ENCODE measurements at regions not wholly inside any gene's neighbourhood (a gene's known extent, or its start where the extent isn't known, plus 50 kb on each side); places are given as distances from the start of the nearest gene placed in this dataset.

GRCh38 chr6:145517492-145517891 lies 217.8 kb downstream of the EPM2A start:
- Mint-ChIP-seq H3K36me3 (no peaks in the 10 kb centered on the region), H3K9me3 (peaks cover 2% of the 10 kb centered on the region), H3K27me3 (no peaks in the 10 kb centered on the region), H3K4me3 (no peak overlapping the region), H3K4me1 (ENCODE audit: low read depth) (no peaks in the 10 kb centered on the region), H3K27ac (no peak overlapping the region)
- CTCF ChIA-PET = no interaction called here
- POLR2A ChIA-PET = no interaction called here
- intact Hi-C loops (cut with micrococcal nuclease) = no loop called here
- no peak for DNase-seq

DNA sequence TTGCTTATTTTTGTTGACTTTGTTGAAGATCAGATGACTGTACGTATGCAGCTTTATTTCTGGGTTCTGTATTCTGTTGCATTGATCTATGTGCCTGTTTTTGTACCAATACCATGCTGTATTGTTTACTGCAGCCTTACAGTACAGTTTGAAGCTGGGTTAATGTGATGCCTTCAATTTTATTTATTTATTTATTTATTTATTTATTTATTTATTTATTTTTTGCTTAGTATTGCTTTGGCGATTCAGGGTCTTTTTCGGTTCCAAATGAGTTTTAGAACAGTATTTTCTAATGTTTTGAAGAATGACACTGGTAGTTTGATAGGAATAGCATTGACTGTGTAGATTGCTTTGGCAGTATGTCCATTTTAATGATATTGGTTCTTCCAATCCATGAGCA lies 210.3 kb downstream of the EPM2A start:
- H3K4me1 Mint-ChIP-seq (ENCODE audit: low read depth) = no peaks in the 10 kb centered on the region
- POLR2A ChIA-PET = no interaction called here
- H3K4me3 Mint-ChIP-seq = no peak overlapping the region
- H3K9me3 Mint-ChIP-seq = peaks cover 5% of the 10 kb centered on the region
- peaks cover 2% of the 10 kb centered on the region for H3K27me3 Mint-ChIP-seq
- intact Hi-C loops (cut with micrococcal nuclease) = no loop called here
- no peak for DNase-seq
- CTCF ChIA-PET = no interaction called here
- H3K36me3 Mint-ChIP-seq = no peaks in the 10 kb centered on the region
- H3K27ac Mint-ChIP-seq = no peak overlapping the region

DNA sequence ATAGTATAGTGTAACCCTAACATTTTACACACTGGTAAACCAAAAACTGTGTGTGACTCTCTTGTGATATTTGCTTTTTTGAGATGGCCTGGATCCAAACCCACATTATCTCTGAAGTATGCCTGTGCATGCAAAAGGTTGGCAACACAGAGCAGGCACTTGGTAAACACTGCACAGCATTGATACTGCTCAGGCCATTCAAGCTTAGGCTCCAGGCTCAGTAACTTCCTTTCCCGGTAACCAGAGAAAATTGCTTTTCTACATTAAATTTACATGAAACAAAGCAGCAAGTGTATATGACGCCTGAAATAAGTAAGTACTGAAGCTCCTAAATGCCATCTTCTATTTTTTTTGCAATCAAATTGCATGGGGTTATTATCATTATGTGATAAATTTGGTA lies 205.7 kb downstream of the EPM2A start:
- CTCF ChIA-PET = no interaction called here
- DNase-seq = no peak
- peaks cover 2% of the 10 kb centered on the region for H3K27me3 Mint-ChIP-seq
- intact Hi-C loops (cut with micrococcal nuclease) = no loop called here
- H3K4me3 Mint-ChIP-seq = no peak overlapping the region
- H3K36me3 Mint-ChIP-seq = no peaks in the 10 kb centered on the region
- H3K4me1 Mint-ChIP-seq (ENCODE audit: low read depth) = no peaks in the 10 kb centered on the region
- no peaks in the 10 kb centered on the region for H3K9me3 Mint-ChIP-seq
- no peak overlapping the region for H3K27ac Mint-ChIP-seq
- POLR2A ChIA-PET = no interaction called here

GRCh38 chr6:145530454-145530853 lies 204.9 kb downstream of the EPM2A start:
- Mint-ChIP-seq H3K4me3 (no peak overlapping the region), H3K27me3 (peaks cover 2% of the 10 kb centered on the region), H3K9me3 (no peaks in the 10 kb centered on the region), H3K27ac (no peak overlapping the region), H3K4me1 (ENCODE audit: low read depth) (no peaks in the 10 kb centered on the region), H3K36me3 (no peaks in the 10 kb centered on the region)
- DNase-seq = no peak
- intact Hi-C loops (cut with micrococcal nuclease) = no loop called here
- CTCF ChIA-PET = no interaction called here
- POLR2A ChIA-PET = no interaction called here

DNA sequence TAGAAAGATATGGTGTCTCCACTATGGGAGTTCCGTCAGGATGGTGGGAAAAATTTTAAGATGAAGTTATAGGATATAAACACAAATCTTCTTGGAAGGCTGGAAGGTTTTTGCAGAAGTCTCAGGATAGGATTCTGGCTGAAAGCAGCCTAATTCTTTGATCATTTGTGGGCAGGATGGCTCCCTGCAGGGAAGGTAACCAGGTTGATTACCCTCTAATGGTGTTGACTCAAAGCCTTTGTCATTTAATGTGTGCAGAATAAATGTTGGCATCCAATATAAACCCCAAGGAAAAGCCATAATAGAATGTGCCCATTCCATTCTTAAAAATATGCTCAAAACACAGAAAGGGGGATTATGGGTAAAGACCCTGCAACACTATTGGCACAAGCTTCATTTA lies 204.3 kb downstream of the EPM2A start:
- no peak for DNase-seq
- intact Hi-C loops (cut with micrococcal nuclease) = no loop called here
- Mint-ChIP-seq H3K36me3 (no peaks in the 10 kb centered on the region), H3K27me3 (peaks cover 2% of the 10 kb centered on the region), H3K9me3 (no peaks in the 10 kb centered on the region), H3K27ac (no peak overlapping the region), H3K4me1 (ENCODE audit: low read depth) (no peaks in the 10 kb centered on the region), H3K4me3 (no peak overlapping the region)
- POLR2A ChIA-PET = no interaction called here
- CTCF ChIA-PET = no interaction called here

GRCh38 chr6:145531822-145532221 lies 203.5 kb downstream of the EPM2A start:
- no peak overlapping the region for H3K27ac Mint-ChIP-seq
- ChIA-PET POLR2A (no interaction called here), CTCF (no interaction called here)
- peaks cover 2% of the 10 kb centered on the region for H3K27me3 Mint-ChIP-seq
- H3K4me3 Mint-ChIP-seq = no peak overlapping the region
- H3K36me3 Mint-ChIP-seq = no peaks in the 10 kb centered on the region
- H3K9me3 Mint-ChIP-seq = no peaks in the 10 kb centered on the region
- intact Hi-C loops (cut with micrococcal nuclease) = no loop called here
- DNase-seq = no peak
- no peaks in the 10 kb centered on the region for H3K4me1 Mint-ChIP-seq (ENCODE audit: low read depth)

DNA sequence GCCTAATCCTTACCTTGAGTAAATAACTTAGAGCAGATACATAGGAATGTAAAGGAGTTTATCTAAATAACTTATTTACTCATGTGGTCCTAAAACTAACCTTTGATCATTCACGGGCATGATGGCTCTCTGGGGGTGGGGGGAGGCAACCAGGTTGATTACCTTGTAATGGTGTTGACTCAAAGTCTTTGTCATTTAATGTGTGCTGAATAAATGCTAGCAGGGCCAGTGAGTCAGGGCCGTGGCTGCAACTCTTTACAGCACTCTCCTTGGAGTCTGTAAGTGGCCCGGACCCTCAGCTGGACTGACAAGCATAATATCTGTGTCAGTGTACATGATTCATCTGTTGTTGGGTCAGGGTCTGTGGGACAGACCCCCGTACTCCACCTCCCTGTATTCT lies 203.0 kb downstream of the EPM2A start:
- H3K27ac Mint-ChIP-seq = no peak overlapping the region
- ChIA-PET CTCF (no interaction called here), POLR2A (no interaction called here)
- no peaks in the 10 kb centered on the region for H3K9me3 Mint-ChIP-seq
- no peak for DNase-seq
- intact Hi-C loops (cut with micrococcal nuclease) = no loop called here
- H3K4me1 Mint-ChIP-seq (ENCODE audit: low read depth) = no peaks in the 10 kb centered on the region
- no peaks in the 10 kb centered on the region for H3K36me3 Mint-ChIP-seq
- H3K27me3 Mint-ChIP-seq = peaks cover 2% of the 10 kb centered on the region
- H3K4me3 Mint-ChIP-seq = no peak overlapping the region

- no peaks in the 10 kb centered on the region for H3K27me3 Mint-ChIP-seq
- H3K27ac Mint-ChIP-seq = no peak overlapping the region
- H3K9me3 Mint-ChIP-seq = no peaks in the 10 kb centered on the region
- no peak overlapping the region for H3K4me3 Mint-ChIP-seq
- ChIA-PET CTCF (no interaction called here), POLR2A (no interaction called here)
- H3K36me3 Mint-ChIP-seq = no peaks in the 10 kb centered on the region
- no peaks in the 10 kb centered on the region for H3K4me1 Mint-ChIP-seq (ENCODE audit: low read depth)
- DNase-seq = no peak
- intact Hi-C loops (cut with micrococcal nuclease) = no loop called here
Observed at GRCh38 chr6:145534989-145535388, 200.3 kb downstream of the EPM2A start.

DNA sequence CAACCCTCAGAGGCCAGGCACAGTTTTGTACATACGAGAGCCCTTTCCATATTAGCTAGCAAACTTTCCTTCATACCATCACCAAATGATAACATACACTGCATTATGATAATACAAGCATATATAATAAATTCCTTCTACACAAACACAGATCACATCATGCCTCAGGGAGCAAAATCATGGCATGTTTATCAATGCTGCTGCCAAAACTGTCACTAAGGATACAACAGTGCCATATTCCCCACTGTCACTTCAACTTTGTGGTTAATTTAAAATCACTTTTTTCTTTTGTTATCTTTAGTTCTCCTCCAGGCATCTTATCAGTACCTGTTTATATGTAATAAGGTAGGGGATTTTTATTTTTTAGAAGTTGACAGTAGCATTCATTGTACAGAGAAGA lies 196.3 kb downstream of the EPM2A start:
- no peak for DNase-seq
- POLR2A ChIA-PET = no interaction called here
- H3K9me3 Mint-ChIP-seq = no peaks in the 10 kb centered on the region

GRCh38 chr6:145539831-145540230 lies 195.5 kb downstream of the EPM2A start:
- Mint-ChIP-seq H3K27me3 (no peaks in the 10 kb centered on the region), H3K9me3 (no peaks in the 10 kb centered on the region), H3K36me3 (no peaks in the 10 kb centered on the region), H3K27ac (no peak overlapping the region), H3K4me1 (ENCODE audit: low read depth) (no peaks in the 10 kb centered on the region), H3K4me3 (no peak overlapping the region)
- ChIA-PET POLR2A (no interaction called here), CTCF (no interaction called here)
- intact Hi-C loops (cut with micrococcal nuclease) = no loop called here
- no peak for DNase-seq

More for the DNA sequence above, 196.3 kb downstream of the EPM2A start:
- CTCF ChIA-PET = no interaction called here
- Mint-ChIP-seq H3K27me3 (no peaks in the 10 kb centered on the region), H3K36me3 (no peaks in the 10 kb centered on the region), H3K4me3 (no peak overlapping the region), H3K4me1 (ENCODE audit: low read depth) (no peaks in the 10 kb centered on the region), H3K27ac (no peak overlapping the region)
- intact Hi-C loops (cut with micrococcal nuclease) = no loop called here

DNA sequence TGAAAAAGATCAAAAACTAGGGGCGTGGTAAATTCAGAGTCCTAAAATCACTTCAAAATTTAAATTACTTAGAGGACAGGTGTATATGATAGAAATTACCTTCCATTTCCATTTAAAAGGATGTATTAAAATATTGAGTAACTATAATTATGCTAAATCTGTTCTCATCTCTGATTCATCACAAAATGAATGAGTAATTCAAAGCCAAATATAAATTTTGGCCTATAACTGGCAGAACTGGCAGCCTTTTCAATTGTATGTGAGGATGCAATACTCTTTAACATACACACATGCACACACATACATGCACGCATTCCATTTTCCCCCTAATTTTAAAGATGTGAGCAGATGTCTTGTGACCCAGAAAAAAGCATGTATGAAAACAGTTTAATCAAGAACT lies 194.6 kb downstream of the EPM2A start:
- CTCF ChIA-PET = no interaction called here
- intact Hi-C loops (cut with micrococcal nuclease) = no loop called here
- no peaks in the 10 kb centered on the region for H3K27me3 Mint-ChIP-seq

DNA sequence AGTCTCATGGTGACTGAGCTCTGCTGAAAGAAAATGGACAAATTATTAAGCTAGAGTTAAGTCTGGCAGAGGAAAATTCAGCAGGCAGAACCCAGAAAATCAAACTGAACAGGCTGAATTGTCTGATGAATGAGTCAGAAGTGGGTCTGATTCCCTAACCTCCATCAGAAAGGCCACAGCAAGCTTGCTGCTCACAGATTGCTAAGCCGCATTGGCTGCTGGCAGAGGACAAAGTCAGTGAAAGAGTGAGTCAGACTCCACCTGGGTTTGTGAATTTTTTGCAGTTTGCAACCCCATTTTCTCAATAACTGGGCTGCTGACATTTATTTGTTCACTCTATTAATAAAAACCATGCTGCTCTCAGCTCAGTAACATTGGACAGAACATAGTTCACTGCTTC lies 191.3 kb downstream of the EPM2A start:
- intact Hi-C loops (cut with micrococcal nuclease) = no loop called here
- Mint-ChIP-seq H3K4me1 (ENCODE audit: low read depth) (no peaks in the 10 kb centered on the region), H3K27ac (no peak overlapping the region), H3K27me3 (no peaks in the 10 kb centered on the region), H3K4me3 (no peak overlapping the region), H3K9me3 (no peaks in the 10 kb centered on the region), H3K36me3 (no peaks in the 10 kb centered on the region)
- CTCF ChIA-PET = no interaction called here
- no peak for DNase-seq
- POLR2A ChIA-PET = no interaction called here

More for the DNA sequence above, 194.6 kb downstream of the EPM2A start:
- DNase-seq = no peak
- Mint-ChIP-seq H3K4me3 (no peak overlapping the region), H3K27ac (no peak overlapping the region), H3K36me3 (no peaks in the 10 kb centered on the region), H3K9me3 (no peaks in the 10 kb centered on the region), H3K4me1 (ENCODE audit: low read depth) (no peaks in the 10 kb centered on the region)
- POLR2A ChIA-PET = no interaction called here

DNA sequence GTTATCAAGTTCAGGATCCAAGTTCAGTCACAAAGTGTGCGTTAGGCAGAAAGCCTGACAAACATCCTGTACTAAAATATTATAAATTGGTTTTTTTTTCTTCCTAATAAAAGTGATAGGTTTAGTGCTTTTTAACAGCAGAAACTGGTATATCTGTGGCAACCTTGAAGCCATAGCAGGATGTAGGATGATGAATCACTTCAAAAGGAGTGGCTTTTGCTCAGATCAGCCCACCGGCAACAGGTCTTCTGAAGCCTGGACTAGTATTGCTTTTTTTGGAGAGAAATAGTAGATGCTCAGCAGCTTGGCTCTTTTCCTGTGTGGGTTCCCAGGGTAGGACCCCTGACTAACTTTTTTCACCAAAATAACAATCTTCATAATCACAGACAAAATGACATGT lies 190.8 kb downstream of the EPM2A start:
- intact Hi-C loops (cut with micrococcal nuclease) = no loop called here
- Mint-ChIP-seq H3K27me3 (no peaks in the 10 kb centered on the region), H3K4me1 (ENCODE audit: low read depth) (no peaks in the 10 kb centered on the region), H3K9me3 (no peaks in the 10 kb centered on the region), H3K27ac (no peak overlapping the region), H3K4me3 (no peak overlapping the region), H3K36me3 (no peaks in the 10 kb centered on the region)
- no peak for DNase-seq
- CTCF ChIA-PET = no interaction called here
- POLR2A ChIA-PET = no interaction called here

DNA sequence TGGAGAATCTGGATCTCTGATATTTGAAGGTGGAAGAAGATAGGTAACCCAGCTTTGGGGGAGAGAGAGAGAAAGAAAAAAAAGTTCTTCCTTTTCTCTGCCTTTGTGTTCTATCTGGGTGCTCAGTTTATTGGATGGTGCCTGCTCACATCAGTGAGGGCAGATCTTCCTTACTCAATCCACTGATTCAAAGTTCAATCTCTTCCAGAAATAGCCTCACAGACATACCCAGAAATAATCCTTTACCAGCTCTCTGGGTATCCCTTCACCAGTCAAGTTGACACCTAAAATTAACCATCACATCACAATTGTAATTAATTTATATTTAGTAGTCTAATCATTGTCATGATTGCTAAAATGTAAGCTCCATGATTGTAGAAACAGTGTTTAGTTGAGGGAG lies 189.1 kb downstream of the EPM2A start:
- DNase-seq = no peak
- H3K4me3 Mint-ChIP-seq = no peak overlapping the region
- H3K4me1 Mint-ChIP-seq (ENCODE audit: low read depth) = no peaks in the 10 kb centered on the region
- ChIA-PET POLR2A (no interaction called here), CTCF (no interaction called here)
- no peaks in the 10 kb centered on the region for H3K9me3 Mint-ChIP-seq
- no peak overlapping the region for H3K27ac Mint-ChIP-seq
- H3K27me3 Mint-ChIP-seq = no peaks in the 10 kb centered on the region
- no peaks in the 10 kb centered on the region for H3K36me3 Mint-ChIP-seq
- intact Hi-C loops (cut with micrococcal nuclease) = no loop called here

All from activated CD4-positive, alpha-beta memory T cell treated with anti-CD3 and anti-CD28 coated beads for 36 hours (primary cell).